ENCODE measurements at regions not wholly inside any gene's neighbourhood (a gene's known extent, or its start where the extent isn't known, plus 50 kb on each side); places are given as distances from the start of the nearest gene placed in this dataset.
"Not testable (repeated sequence)": the region's sequence is repeated elsewhere in the genome, so short reads cannot be mapped to it uniquely, and the experiment has no call there.

DNA sequence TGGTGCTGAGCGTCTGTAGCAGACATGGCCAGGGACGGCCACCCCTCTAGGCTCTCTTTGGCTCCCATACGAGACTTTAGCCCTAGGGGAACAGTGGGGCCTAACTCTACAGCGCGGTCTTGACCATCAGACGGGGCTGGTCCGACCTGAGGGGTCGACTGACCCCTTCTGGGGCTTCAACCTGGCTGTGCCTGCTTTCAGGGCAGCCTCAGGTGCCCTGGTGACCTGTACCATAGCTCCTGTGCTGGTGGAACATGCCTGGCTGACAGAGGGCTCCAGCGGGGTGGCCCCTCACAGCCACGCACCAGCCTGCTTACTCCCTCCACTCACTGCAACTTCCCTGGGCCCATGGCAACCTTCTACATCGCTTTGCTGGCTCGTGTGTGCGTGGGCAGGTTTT is 423.4 kb upstream of the SEMA6A start:
- intact Hi-C loops (cut with DNase I) = no loop called here
- ATAC-seq (no peak), DNase-seq (ENCODE audit: low spot score) (no peak)

DNA sequence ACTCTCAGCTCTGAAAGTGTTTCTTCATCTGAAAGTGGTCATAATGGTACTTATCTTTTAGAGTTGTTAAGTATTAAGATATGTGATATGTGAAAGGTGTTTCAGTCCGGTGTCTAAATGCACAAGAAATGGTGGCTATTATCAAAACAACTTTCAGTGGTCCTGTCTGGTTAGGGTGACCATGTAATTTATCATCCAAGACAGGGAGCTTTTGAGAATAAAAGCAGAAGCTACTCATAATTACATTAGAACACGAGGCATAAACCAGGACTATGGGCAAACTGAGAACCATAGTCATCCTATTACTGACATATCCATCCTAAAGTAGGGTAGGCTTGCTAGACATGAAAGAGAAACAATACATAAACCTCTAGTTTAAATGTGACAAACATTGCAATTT is 418.1 kb upstream of the SEMA6A start:
- DNase-seq (ENCODE audit: low spot score) (no peak), ATAC-seq (no peak)
- intact Hi-C loops (cut with DNase I) = no loop called here

DNA sequence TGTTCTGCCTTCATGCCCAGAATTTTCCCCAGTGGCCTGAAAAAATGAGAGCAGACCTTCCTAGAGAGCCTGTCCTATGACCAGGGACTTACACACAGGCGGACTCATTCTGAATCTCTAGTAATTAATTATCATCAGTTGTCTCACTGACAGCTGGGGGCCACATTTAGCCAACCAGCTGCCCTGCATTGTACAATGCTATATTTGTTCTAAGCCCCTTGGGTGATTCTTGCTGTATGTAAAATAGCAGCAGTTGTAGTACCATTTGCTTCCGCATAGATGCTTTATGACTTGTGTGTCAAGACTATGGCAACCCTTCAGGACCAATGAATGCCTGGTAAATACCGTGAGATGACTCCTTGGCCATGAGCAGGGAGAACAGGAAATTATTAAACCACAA is 415.4 kb upstream of the SEMA6A start:
- no peak for DNase-seq (ENCODE audit: low spot score)
- intact Hi-C loops (cut with DNase I) = no loop called here
- no peak for ATAC-seq

DNA sequence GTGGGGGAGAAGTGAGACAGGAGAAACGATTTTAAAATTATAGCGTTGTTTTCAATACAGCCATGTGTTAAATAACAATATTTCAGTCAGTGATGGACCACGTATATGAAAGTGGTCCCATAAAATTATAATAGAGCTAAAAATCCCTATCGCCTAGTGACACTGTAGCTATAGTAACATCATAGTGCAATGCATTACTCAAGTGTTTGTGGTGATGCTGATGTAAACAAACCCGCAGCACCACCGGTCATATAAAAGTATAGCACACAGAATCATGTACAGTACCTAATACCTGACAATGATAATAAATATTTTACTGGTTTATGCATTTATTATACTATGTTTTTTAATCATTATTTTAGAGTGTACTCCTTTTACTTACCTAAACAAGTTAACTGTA is 407.4 kb upstream of the SEMA6A start:
- DNase-seq (ENCODE audit: low spot score) = no peak
- no peak for ATAC-seq
- intact Hi-C loops (cut with DNase I) = no loop called here

DNA sequence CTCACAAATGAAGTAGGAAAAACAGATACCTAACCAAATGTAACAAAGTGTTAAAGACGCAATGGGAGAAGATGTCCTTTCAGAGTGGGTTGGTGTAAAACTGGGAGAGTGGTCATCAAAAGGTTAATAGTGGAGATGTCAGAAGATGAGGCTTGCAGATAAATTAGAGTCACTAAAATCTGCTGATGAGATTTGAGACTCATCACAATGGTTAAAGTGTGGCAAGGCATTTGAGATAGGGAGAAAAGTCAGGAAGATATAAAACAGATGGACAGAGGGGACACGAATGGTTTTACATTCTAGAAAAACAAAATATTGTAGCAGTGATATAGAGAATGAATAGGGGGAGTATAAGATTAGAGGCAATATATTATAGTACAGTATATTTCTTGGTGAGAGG is 406.0 kb upstream of the SEMA6A start:
- DNase-seq (ENCODE audit: low spot score) (no peak), ATAC-seq (no peak)
- intact Hi-C loops (cut with DNase I) = no loop called here

DNA sequence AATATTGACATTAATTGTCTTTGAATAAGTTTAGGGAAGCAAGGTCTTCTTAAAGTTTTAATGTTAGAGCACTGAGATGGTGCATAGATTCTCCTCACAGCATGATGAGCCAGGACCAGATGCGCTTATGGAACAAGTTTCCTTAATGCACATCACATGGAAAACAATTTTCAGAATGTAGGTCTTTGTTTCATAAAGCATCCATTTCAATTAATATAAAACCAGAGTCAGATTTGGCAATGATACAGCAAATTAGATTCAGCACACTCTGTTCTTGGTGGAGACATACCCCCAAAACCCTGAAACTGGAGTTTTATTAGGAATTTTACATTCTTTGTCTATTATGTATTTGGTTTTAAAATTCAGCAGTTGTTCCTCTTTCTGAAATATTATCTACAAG is 402.1 kb upstream of the SEMA6A start:
- intact Hi-C loops (cut with DNase I) = no loop called here
- ATAC-seq (no peak), DNase-seq (ENCODE audit: low spot score) (no peak)

DNA sequence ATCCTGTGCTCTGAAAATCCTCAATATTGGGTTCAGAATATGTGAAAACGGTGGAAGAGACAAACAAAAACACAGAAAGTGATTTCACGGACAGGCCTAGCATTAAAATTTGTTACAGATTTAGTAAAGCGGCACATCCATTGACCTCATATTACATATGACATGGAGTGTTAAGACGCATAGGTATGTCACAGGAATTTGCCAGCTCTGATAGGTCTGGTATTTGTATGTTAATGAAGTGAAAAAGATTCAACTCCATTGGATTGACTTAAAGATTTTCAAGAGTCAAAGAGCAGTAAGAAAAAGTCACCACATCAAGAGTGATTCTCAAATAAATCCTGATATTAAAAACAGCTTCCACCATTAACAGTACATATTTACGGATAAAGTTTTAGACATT is 396.5 kb upstream of the SEMA6A start:
- DNase-seq (ENCODE audit: low spot score) = no peak
- ATAC-seq = no peak
- intact Hi-C loops (cut with DNase I) = no loop called here

DNA sequence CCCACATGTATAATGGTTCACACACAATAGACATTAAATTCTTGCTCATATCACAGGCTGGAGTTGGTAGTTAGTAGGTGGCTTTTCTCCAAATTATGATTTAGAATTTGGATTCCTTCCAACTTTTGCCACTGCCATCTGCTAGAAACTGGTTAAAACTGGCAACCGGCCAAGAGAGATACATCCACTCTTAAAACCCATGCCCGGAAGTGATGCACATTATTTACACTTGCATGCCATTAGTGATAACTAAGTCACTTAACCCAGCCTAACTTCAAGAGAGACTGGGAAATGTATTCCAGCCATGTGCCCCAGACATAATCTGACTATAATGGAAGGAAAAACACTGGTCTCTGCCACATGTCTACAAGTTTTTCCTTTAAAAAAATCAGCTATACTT is 395.7 kb upstream of the SEMA6A start:
- intact Hi-C loops (cut with DNase I) = no loop called here
- ATAC-seq = no peak
- no peak for DNase-seq (ENCODE audit: low spot score)

DNA sequence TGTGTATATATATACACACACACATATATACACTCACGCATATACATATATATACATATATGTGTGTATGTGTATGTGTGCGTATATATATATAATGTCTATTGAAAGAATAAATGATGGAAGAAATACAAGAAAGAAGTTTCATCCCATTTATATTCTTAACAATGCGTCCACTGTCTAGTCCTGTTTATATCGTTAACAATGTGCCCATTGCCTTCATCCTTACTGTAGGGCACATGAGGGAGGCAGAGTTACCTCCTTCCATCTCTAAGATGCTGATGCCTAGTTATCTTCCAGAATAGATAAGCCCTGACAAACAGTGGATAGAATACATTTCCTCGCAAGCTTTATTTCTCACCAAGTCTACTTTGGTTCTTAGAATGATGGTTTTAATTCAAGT is 389.8 kb upstream of the SEMA6A start:
- intact Hi-C loops (cut with DNase I) = no loop called here
- ATAC-seq (no peak), DNase-seq (ENCODE audit: low spot score) (no peak)

DNA sequence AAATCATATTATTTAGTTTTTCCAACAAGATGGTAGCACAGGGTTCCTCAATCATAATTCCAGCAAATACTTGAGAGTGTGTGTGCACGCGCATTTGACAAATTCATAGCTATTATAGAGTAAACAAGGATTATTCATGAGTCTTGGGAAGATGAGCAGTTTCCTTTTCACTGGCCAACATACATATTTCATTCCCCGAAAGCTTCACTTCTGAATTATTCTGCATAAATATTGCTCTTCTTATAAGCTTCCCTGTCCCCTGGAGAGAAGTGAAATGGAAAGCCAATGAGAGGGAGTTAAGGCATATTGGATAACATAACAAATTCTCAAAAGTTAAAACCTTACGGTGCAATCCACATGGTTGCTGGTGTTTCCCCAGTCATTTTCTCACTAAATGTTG is 386.4 kb upstream of the SEMA6A start:
- no peak for DNase-seq (ENCODE audit: low spot score)
- ATAC-seq = no peak
- intact Hi-C loops (cut with DNase I) = no loop called here

DNA sequence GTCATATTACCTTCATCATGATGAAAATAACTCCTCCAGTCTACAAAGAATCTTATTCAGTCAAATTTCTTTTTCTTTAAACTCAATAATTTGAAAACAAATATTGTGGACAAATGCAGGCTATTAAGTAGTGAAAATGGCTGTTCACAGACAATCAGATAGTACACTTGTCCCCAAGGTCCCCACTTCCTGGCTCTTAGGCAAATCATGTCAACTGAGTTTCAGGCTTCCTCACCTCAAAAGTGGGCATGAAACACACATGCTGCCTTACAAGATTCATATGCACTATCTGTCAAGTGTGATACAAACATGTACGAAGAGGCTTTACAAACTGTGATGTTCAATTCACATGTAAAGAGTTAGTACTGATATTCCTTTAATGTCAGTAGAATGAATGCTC is 385.2 kb upstream of the SEMA6A start:
- intact Hi-C loops (cut with DNase I) = no loop called here
- no peak for DNase-seq (ENCODE audit: low spot score)
- no peak for ATAC-seq

DNA sequence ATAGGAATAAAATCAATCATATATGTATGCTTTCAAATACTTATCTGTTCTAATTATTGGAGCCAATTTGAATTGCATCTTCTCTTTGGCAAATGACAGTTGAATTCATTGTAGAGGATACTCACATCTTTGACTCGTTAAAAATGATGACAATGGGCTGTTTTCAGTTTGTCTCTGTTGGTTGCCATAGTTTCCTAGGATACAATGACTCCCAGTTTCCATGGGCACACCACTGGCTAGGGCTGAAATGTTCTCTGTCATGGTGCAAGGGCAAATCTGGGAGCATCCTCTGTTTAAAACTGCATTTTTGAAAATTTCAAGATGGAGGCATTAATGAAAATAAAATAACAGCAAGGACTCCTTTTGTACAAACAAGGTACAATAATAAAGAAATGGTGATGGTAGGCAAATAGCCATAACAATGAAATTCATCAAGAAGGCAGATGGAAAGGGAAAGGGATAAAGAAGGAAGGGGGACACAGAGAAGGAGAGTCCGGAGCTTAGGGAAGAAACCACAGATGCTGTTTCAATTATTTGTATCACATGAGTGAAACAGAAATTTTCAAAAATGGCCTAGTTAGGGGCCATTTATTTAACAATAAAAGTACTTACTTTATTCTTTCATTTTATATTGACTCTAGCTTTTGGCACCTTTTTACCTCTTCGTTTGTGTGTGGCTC is 378.8 kb upstream of the SEMA6A start:
- intact Hi-C loops (cut with DNase I) = no loop called here
- no peak for ATAC-seq
- DNase-seq (ENCODE audit: low spot score) = no peak

DNA sequence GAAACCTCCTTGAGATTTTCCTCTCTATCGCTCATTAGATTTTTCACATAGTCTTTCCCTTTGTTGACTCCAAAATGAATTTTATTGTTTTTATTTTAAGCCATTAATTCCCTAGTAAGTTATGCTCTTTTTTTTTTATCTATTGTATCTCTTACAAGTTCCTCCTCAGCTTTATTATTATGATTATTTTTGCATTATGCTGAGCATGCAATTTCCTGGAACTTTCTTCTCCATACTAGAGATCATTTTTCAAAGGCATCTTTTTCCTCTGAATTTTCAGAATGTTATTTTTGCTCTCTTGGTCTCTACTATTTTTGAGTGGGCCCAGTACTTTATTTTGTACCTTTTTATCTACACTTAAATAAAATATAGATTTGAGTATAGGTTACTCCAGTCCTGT is 376.6 kb upstream of the SEMA6A start:
- intact Hi-C loops (cut with DNase I) = no loop called here
- ATAC-seq (no peak), DNase-seq (ENCODE audit: low spot score) (no peak)

DNA sequence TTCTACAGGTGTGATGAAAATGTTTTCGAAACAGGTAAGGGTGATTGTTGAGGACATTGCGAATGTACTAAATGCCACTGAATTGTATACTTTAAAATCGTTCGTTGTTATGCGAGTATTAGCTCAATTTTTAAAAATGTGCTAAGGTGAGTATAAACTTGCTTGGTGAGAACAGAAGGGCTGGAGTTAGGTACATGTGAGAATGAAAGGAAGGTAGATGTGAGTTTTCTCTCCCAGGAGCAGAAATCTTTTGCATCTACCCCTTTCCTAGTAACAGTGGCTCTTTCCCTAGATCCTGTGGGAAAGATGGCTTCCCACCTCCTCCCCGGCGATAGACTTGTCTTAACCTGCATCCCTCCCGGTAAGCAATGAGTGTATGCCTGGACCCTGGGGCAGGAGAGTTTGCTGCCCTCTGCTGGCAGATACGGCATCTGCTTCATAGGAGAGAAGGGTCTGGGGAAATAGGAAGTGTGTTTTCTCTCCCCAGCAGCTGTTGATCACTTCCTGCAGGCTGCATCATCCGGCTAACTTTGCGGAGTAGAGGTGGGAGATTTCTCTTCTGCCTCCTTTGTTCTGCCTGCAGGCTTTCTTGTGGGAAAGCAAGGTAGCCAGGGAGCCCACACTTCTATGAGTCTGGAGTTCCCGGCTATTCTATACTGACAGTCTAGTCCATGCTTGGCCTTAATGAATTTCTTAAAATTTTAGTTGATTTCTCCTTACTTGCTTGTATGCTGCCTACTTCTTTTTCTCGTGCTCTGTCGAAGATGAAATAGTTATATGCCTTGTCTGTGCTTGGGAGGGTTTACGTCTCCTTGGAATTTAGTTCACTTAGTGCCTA is 373.3 kb upstream of the SEMA6A start:
- peak; percentile 67 for DNase-seq (ENCODE audit: low spot score)

DNA sequence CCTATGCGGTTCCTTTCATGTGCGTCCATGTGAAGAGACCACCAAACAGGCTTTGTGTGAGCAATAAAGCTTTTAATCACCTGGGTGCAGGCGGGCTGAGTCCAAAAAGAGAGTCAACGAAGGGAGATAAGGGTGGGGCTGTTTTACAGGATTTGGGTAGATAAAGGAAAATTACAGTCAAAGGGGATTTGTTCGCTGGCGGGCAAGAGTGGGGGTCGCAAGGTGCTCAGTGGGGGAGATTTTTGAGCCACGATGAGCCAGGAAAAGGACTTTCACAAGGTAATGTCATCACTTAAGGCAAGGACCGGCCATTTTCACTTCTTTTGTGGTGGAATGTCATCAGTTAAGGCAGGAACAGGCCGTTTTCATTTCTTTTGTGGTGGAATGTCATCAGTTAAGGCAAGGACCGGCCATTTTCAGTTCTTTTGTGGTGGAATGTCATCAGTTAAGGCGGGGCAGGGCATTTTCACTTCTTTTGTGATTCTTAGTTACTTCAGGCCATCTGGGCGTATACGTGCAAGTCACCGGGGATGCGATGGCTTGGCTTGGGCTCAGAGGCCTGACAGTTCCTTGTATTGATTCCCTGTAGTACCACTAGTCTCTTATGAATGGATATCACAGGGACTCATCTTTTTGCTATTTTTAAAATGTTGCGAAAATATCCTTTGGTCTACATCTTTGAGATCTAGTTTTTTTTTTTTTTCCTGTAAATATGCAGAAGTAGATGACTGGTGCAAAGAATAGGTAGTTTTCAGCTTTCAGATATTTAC is 371.2 kb upstream of the SEMA6A start:
- ATAC-seq; DNase-seq (ENCODE audit: low spot score); intact Hi-C loops (cut with DNase I): not testable (repeated sequence)

More for the DNA sequence above, 373.3 kb upstream of the SEMA6A start:
- intact Hi-C loops (cut with DNase I) = no loop called here
- ATAC-seq = peak; percentile 49

DNA sequence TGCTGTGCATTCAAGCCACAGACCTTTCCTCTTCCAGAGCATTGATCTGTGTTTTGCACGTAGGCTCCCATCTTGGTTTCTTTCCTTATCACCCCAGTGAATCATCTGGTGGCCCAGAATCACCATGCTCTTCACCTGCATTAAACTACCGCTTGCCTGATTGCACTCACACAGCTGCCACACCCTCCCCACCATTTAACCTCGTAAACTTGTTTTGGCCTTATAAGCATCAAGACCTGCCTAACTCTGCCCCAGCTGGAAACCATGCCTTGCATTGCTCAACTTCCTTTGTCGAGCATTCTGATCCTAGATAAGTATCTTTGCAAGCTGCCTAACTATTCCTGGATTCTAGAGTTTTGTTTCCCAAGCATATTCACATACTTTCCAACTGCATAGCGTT is 369.6 kb upstream of the SEMA6A start:
- DNase-seq (ENCODE audit: low spot score) = no peak
- intact Hi-C loops (cut with DNase I) = no loop called here
- ATAC-seq = no peak

DNA sequence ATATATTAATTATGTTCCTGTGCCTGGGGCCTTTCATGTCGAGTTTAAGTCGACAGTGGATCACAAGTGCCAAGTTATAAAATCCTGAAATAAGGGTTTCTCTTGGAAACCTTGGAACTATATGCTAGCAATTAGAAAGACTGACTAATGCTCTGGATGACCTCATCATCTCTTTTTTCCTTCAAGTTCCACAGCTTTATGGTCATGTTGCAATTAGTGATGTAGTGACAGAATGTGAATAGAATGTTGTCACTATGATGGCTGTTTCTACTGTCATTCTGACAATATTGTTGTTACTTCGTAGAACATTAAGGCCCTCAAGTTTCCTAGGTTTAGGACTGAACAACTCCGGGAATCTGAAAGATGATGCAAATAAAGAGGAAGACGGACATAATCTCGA is 368.0 kb upstream of the SEMA6A start:
- intact Hi-C loops (cut with DNase I) = no loop called here
- no peak for ATAC-seq

DNA sequence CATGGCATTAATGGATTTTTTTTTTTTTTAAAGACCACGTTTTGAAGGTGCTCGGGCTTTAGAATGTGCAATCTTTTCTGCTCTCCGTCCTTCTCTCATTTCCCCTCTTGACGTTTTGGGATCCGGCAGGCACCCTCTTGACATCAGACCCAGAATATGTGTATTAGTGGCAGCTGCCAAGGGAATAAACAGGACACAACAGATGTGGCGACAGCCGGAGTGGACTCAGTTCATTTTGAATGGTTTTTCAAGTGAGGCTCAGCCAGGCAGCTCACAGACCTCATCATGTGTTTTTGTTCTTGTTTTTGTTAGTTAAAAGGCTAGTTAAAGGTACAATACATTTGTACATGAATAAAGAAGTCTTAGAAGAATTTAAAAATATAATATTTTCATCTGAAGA is 365.0 kb upstream of the SEMA6A start:
- intact Hi-C loops (cut with DNase I) = no loop called here
- no peak for DNase-seq (ENCODE audit: low spot score)

More for the DNA sequence above, 368.0 kb upstream of the SEMA6A start:
- no peak for DNase-seq (ENCODE audit: low spot score)

DNA sequence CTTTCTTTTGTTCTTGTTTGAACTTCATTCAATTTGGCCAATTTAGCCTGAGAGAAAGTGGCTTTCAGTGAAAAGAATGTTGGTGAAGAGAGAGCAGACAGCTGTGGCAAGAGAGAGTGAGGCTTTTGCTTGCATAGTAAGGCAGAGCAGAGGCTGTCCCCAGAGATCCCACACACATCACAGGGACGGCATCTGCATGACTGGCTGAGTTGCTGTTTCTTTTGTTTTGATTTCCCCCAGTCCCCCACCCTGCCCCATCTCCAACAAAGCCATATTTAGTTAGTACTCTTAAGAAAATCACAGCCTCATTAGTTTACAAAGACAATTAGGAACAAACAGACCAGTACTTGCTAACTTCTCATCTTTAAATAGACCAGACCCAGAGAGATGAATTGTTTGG is 363.9 kb upstream of the SEMA6A start:
- no peak for ATAC-seq
- intact Hi-C loops (cut with DNase I) = no loop called here
- DNase-seq (ENCODE audit: low spot score) = no peak

More for the DNA sequence above, 365.0 kb upstream of the SEMA6A start:
- no peak for ATAC-seq

DNA sequence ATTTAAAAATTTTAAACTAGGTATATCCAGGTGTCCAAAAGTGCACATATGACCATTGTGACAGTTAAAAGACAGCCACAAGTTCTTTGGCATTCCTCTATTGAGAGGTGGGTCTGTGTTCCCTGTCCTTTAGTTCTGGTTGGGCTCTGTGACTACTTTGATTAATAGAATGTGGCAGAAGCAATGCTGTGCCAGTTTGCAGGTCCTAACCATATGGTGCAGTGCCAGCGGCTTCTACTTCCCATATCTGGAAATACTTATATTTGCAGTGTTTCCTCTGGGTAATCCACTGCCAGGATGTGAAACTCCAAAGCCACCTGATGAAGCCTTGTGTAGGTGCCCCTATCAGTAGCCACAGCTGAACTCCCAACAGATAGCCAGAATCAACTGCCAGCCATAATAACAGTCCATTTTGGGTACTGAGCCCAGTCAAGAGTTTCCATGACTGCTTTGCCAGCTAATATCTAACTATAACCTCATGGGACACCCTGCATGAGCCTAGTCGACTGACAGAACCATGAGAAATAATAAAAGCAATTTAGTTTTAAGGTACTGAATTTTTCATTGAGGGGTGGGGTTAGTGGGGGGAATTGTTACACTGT is 361.0 kb upstream of the SEMA6A start:
- intact Hi-C loops (cut with DNase I) = no loop called here
- ATAC-seq (no peak), DNase-seq (ENCODE audit: low spot score) (no peak)

Data from sciatic nerve (tissue), 2 donors.